ENCODE measurements at regions not wholly inside any gene's neighbourhood (a gene's known extent, or its start where the extent isn't known, plus 50 kb on each side); places are given as distances from the start of the nearest gene placed in this dataset.

- intact Hi-C loops (cut with micrococcal nuclease): no loop called here
- Mint-ChIP-seq H3K27me3 (peaks cover 28% of the 10 kb centered on the region), H3K4me3 (no peak overlapping the region), H3K9me3 (ENCODE audit: insufficient read depth) (no peaks in the 10 kb centered on the region), H3K4me1 (no peaks in the 10 kb centered on the region), H3K27ac (no peak overlapping the region)
- ChIA-PET POLR2A (no interaction called here), CTCF (no interaction called here)
- DNase-seq (no peak), ATAC-seq (ENCODE audit: low read depth) (no peak)
- Histone ChIP-seq H3K9me3 (ENCODE audit: control extremely low read depth in 1 of 3, control insufficient read depth in 2 of 3, insufficient read depth in 1 of 3, low read length in 2 of 3) (no peaks in the 10 kb centered on the region), H3K4me2 (replicated peaks; ENCODE audit: low read depth, low read length, poor library complexity, severe bottlenecking) (no peak overlapping the region), H3K36me3 (replicated peaks in 1 of 2; ENCODE audit: control extremely low read depth in 1 of 2, control insufficient read depth in 1 of 2, extremely low read depth in 1 of 2, insufficient read depth in 2 of 2, low read length in 1 of 2) (no peaks in the 10 kb centered on the region), H3K4me1 (ENCODE audit: control insufficient read depth in 2 of 2, insufficient read depth in 2 of 2, low read length in 2 of 2) (no peaks in the 10 kb centered on the region), H3K4me3 (ENCODE audit: control extremely low read depth in 1 of 5, extremely low read depth in 1 of 5, insufficient read depth in 1 of 5, low read depth in 2 of 5, low read length in 4 of 5) (no peak overlapping the region), H3K27ac (ENCODE audit: low read length in 2 of 2) (no peak overlapping the region), H4K20me1 (ENCODE audit: control insufficient read depth, insufficient read depth, low read length, poor library complexity, severe bottlenecking) (no peaks in the 10 kb centered on the region), H3K79me2 (ENCODE audit: control insufficient read depth, insufficient read depth, low read length) (no peaks in the 10 kb centered on the region), H3K9ac (ENCODE audit: low read length) (no peak overlapping the region), H2AFZ (ENCODE audit: insufficient read depth, low read depth, low read length, poor library complexity, severe bottlenecking) (no peak overlapping the region), H3K27me3 (replicated peaks in 1 of 4; ENCODE audit: control extremely low read depth in 1 of 4, control insufficient read depth in 3 of 4, insufficient read depth in 4 of 4, low read length in 3 of 4) (peaks cover 0 to 3% (median 0%) of the 10 kb centered on the region in 4 experiments)
- TF ChIP-seq EZH2 (IDR thresholded peaks at IDR 0.05; ENCODE audit: borderline replicate concordance, insufficient read depth, low read depth, low read length, poor library complexity, severe bottlenecking) (no peak), CTCF (IDR thresholded peaks at IDR 0.05) (no peak)
- 56% methylated on average over 2 of the region's 2 CpGs for WGBS (ENCODE audit: insufficient coverage)
Measured at GRCh38 chr4:10343656-10344055, 113.6 kb downstream of the ZNF518B start.

GRCh38 chr4:10342866-10343265 is 114.4 kb downstream of the ZNF518B start:
- Mint-ChIP-seq H3K4me1 (no peaks in the 10 kb centered on the region), H3K27ac (no peak overlapping the region), H3K27me3 (peaks cover 34% of the 10 kb centered on the region), H3K9me3 (ENCODE audit: insufficient read depth) (no peaks in the 10 kb centered on the region), H3K4me3 (no peak overlapping the region)
- Histone ChIP-seq H3K4me1 (ENCODE audit: control insufficient read depth in 2 of 2, insufficient read depth in 2 of 2, low read length in 2 of 2) (no peaks in the 10 kb centered on the region), H3K9me3 (ENCODE audit: control extremely low read depth in 1 of 3, control insufficient read depth in 2 of 3, insufficient read depth in 1 of 3, low read length in 2 of 3) (no peaks in the 10 kb centered on the region), H4K20me1 (ENCODE audit: control insufficient read depth, insufficient read depth, low read length, poor library complexity, severe bottlenecking) (no peaks in the 10 kb centered on the region), H3K27me3 (replicated peaks in 1 of 4; ENCODE audit: control extremely low read depth in 1 of 4, control insufficient read depth in 3 of 4, insufficient read depth in 4 of 4, low read length in 3 of 4) (peaks cover 0 to 3% (median 0%) of the 10 kb centered on the region in 4 experiments), H2AFZ (ENCODE audit: insufficient read depth, low read depth, low read length, poor library complexity, severe bottlenecking) (no peak overlapping the region), H3K79me2 (ENCODE audit: control insufficient read depth, insufficient read depth, low read length) (no peaks in the 10 kb centered on the region), H3K27ac (ENCODE audit: low read length in 2 of 2) (no peak overlapping the region), H3K4me3 (ENCODE audit: control extremely low read depth in 1 of 5, extremely low read depth in 1 of 5, insufficient read depth in 1 of 5, low read depth in 2 of 5, low read length in 4 of 5) (no peak overlapping the region), H3K9ac (ENCODE audit: low read length) (no peak overlapping the region), H3K4me2 (replicated peaks; ENCODE audit: low read depth, low read length, poor library complexity, severe bottlenecking) (no peak overlapping the region), H3K36me3 (replicated peaks in 1 of 2; ENCODE audit: control extremely low read depth in 1 of 2, control insufficient read depth in 1 of 2, extremely low read depth in 1 of 2, insufficient read depth in 2 of 2, low read length in 1 of 2) (no peaks in the 10 kb centered on the region)
- ChIA-PET POLR2A (no interaction called here), CTCF (no interaction called here)
- intact Hi-C loops (cut with micrococcal nuclease): no loop called here
- ATAC-seq (ENCODE audit: low read depth) (no peak), DNase-seq (no peak)
- TF ChIP-seq CTCF (IDR thresholded peaks at IDR 0.05) (no peak), EZH2 (IDR thresholded peaks at IDR 0.05; ENCODE audit: borderline replicate concordance, insufficient read depth, low read depth, low read length, poor library complexity, severe bottlenecking) (no peak)
- WGBS (ENCODE audit: insufficient coverage): 94% methylated on average over 2 of the region's 2 CpGs

All from B cell (primary cell).